Nephron (organoid): ENCODE measurements at regions not wholly inside any gene's neighbourhood (a gene's known extent, or its start where the extent isn't known, plus 50 kb on each side); places are given as distances from the start of the nearest gene placed in this dataset.

Source experiments
- H3K27ac Mint-ChIP-seq, 3 experiments: 2 replicates each; pipeline ENCODE4 v1.8.0; 2020; ENCODE audit warnings: mixed read lengths in 3 of 3, mild to moderate bottlenecking in 2 of 3, moderate library complexity in 1 of 3
- H3K27me3 Mint-ChIP-seq: 2 replicates; pipeline ENCODE4 v1.8.0; 2021; ENCODE audit warnings: low read depth, mild to moderate bottlenecking, moderate library complexity, mixed read lengths
- H3K36me3 Mint-ChIP-seq: 2 replicates; pipeline ENCODE4 v1.8.0; 2020; ENCODE audit warnings: low read depth, mixed read lengths
- H3K4me1 Mint-ChIP-seq: 2 replicates; pipeline ENCODE4 v1.8.0; 2020; ENCODE audit warnings: mixed read lengths
- H3K4me3 Mint-ChIP-seq, 3 experiments: 2 replicates each; pipeline ENCODE4 v1.8.0; 2020; ENCODE audit warnings: mild to moderate bottlenecking in 3 of 3, mixed read lengths in 3 of 3, moderate library complexity in 2 of 3
- H3K9me3 Mint-ChIP-seq: 2 replicates; pipeline ENCODE4 v1.8.0; 2020; ENCODE audit warnings: mixed read lengths
- TF ChIP-seq, protein P1 (sequence below), 3 experiments: fragments of 200-600 bp; sonication (generic); IDR thresholded peaks; one replicate each; pipeline ENCODE4 v1.5.0; 2021; ENCODE audit warnings: antibody characterized with exemption in 3 of 3; ENCODE audit not compliant: unreplicated experiment in 3 of 3

- Mint-ChIP-seq H3K9me3 (no peaks in the 10 kb centered on the region), H3K4me1 (peaks cover 43% of the 10 kb centered on the region), H3K27me3 (peaks cover 50% of the 10 kb centered on the region), H3K27ac (no peak overlapping the region), H3K4me3 (no peak overlapping the region), H3K36me3 (no peaks in the 10 kb centered on the region)
- TF ChIP-seq, protein P1, sequence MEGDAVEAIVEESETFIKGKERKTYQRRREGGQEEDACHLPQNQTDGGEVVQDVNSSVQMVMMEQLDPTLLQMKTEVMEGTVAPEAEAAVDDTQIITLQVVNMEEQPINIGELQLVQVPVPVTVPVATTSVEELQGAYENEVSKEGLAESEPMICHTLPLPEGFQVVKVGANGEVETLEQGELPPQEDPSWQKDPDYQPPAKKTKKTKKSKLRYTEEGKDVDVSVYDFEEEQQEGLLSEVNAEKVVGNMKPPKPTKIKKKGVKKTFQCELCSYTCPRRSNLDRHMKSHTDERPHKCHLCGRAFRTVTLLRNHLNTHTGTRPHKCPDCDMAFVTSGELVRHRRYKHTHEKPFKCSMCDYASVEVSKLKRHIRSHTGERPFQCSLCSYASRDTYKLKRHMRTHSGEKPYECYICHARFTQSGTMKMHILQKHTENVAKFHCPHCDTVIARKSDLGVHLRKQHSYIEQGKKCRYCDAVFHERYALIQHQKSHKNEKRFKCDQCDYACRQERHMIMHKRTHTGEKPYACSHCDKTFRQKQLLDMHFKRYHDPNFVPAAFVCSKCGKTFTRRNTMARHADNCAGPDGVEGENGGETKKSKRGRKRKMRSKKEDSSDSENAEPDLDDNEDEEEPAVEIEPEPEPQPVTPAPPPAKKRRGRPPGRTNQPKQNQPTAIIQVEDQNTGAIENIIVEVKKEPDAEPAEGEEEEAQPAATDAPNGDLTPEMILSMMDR (IDR thresholded peaks at IDR 0.05; ENCODE audit: unreplicated experiment in 3 of 3): no peak
Observed at GRCh38 chr21:35509001-35509704, 460.1 kb upstream of the RUNX1 start.

- H3K9me3 Mint-ChIP-seq: no peaks in the 10 kb centered on the region
- H3K4me1 Mint-ChIP-seq: peaks cover 52% of the 10 kb centered on the region
- TF ChIP-seq, protein P1 (IDR thresholded peaks at IDR 0.05; ENCODE audit: unreplicated experiment in 3 of 3): no peak
- peaks cover 43% of the 10 kb centered on the region for H3K27me3 Mint-ChIP-seq
- H3K27ac Mint-ChIP-seq: no peak overlapping the region
- H3K4me3 Mint-ChIP-seq: no peak overlapping the region
- H3K36me3 Mint-ChIP-seq: no peaks in the 10 kb centered on the region
Observed at GRCh38 chr21:35508139-35508888, 459.2 kb upstream of the RUNX1 start.

DNA sequence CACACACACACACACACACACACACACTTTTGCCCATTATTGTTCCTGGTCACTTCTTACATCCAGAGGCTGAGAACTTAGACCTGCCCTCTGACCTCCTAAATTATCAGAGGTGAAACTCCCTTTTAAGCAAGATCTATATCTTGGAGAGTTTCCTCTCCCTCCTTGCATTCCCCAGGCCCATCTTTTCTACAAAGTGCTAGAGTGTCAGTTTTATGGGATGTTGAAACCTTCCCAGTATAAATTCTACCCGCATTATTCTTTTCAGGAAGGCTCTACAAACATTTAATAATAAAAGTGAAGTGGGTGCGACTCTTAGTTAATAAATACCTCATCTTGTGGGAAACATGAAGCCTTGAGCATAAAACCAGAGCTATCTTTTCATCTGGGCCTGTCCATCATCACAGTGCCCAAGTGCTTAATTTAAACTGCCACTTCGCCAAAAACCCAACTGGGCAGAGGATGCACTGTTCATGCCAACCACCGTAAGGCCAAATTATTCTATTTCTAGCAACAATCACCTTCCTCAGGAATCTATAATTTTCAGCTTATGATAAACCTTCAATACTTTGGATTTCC is 458.2 kb upstream of the RUNX1 start:
- TF ChIP-seq, protein P1 (IDR thresholded peaks at IDR 0.05; ENCODE audit: unreplicated experiment in 3 of 3): no peak
- Mint-ChIP-seq H3K9me3 (no peaks in the 10 kb centered on the region), H3K27me3 (peaks cover 36% of the 10 kb centered on the region), H3K36me3 (no peaks in the 10 kb centered on the region), H3K4me3 (no peak overlapping the region), H3K27ac (peak overlapping the region in 1 of 3 experiments; percentile 45), H3K4me1 (peaks cover 62% of the 10 kb centered on the region)

DNA sequence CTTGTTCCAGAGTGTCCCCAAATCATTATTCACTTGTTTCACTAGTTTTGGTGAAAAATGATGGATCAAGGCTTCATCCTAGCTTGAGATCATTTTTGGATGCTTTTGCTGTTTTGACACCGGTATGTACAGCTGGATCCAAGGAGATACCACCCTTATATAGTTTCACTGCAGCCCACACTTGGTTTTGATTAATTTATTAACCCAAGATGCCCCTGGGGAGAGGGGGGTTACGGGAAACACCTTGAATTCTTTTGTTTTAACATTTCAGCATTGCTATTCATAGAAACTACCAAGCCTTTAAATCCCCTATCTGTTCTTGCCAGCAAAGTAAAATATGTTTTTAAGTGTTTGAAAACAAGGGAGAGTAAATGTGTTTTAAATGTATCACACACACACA is 457.7 kb upstream of the RUNX1 start:
- Mint-ChIP-seq H3K4me1 (peaks cover 67% of the 10 kb centered on the region), H3K9me3 (no peaks in the 10 kb centered on the region), H3K4me3 (no peak overlapping the region), H3K27me3 (peaks cover 31% of the 10 kb centered on the region), H3K27ac (peak overlapping the region in 2 of 3 experiments; percentile 5 to 45), H3K36me3 (no peaks in the 10 kb centered on the region)
- TF ChIP-seq, protein P1 (IDR thresholded peaks at IDR 0.05; ENCODE audit: unreplicated experiment in 3 of 3): no peak

- TF ChIP-seq, protein P1 (IDR thresholded peaks at IDR 0.05; ENCODE audit: unreplicated experiment in 3 of 3): no peak
- Mint-ChIP-seq H3K27ac (peak overlapping the region in 2 of 3 experiments; percentile 5 to 45), H3K4me1 (peaks cover 71% of the 10 kb centered on the region), H3K36me3 (no peaks in the 10 kb centered on the region), H3K4me3 (no peak overlapping the region), H3K27me3 (peaks cover 28% of the 10 kb centered on the region), H3K9me3 (no peaks in the 10 kb centered on the region)
Observed at GRCh38 chr21:35506352-35506751, 457.2 kb upstream of the RUNX1 start.
